Lung (tissue), 9 donors: ENCODE measurements at regions not wholly inside any gene's neighbourhood (a gene's known extent, or its start where the extent isn't known, plus 50 kb on each side); places are given as distances from the start of the nearest gene placed in this dataset.
"Not testable (repeated sequence)": the region's sequence is repeated elsewhere in the genome, so short reads cannot be mapped to it uniquely, and the experiment has no call there.

Experiments used
- ATAC-seq: fragments of 200-7000 bp; cut with Tn5 transposase; one replicate; pipeline ENCODE4 v1.9.1; 2020; ENCODE audit warnings: moderate number of reproducible peaks; ENCODE audit not compliant: insufficient read depth, low FRiP score
- DNase-seq, 3 donors: peaks; one replicate each; pipeline ENCODE4 v3.0.0-alpha.2; 2013 to 2017
- H3K27ac ChIP-seq, 2 donors: one replicate each; pipeline ENCODE4 v1.5.1; 2013; ENCODE audit warnings: mild to moderate bottlenecking in 2 of 2, moderate library complexity in 2 of 2, control low read depth in 1 of 2, inconsistent platforms in 1 of 2, low read depth in 1 of 2, low read length in 1 of 2
- H3K27me3 ChIP-seq, 3 donors: one replicate each; pipeline ENCODE4 v1.5.1; 2013; ENCODE audit warnings: low read length in 2 of 3; ENCODE audit not compliant: control insufficient read depth in 3 of 3, insufficient read depth in 3 of 3
- H3K36me3 ChIP-seq, 4 donors: one replicate each; pipeline ENCODE4 v1.5.1; 2013; ENCODE audit warnings: low read length in 4 of 4, mild to moderate bottlenecking in 1 of 4, moderate library complexity in 1 of 4; ENCODE audit not compliant: control insufficient read depth in 4 of 4, insufficient read depth in 4 of 4
- H3K4me1 ChIP-seq, 5 donors: one replicate each; pipeline ENCODE4 v1.5.1; 2013; ENCODE audit warnings: low read length in 5 of 5, mild to moderate bottlenecking in 2 of 5, moderate library complexity in 1 of 5; ENCODE audit not compliant: control insufficient read depth in 5 of 5, insufficient read depth in 5 of 5
- H3K4me3 ChIP-seq: one replicate; pipeline ENCODE4 v1.5.1; 2013; ENCODE audit warnings: mild to moderate bottlenecking, control low read depth, moderate library complexity
- H3K9ac ChIP-seq, 2 donors: one replicate each; pipeline ENCODE4 v1.5.1; 2013; ENCODE audit warnings: low read length in 2 of 2, control low read depth in 1 of 2; ENCODE audit not compliant: insufficient read depth in 1 of 2
- H3K9me3 ChIP-seq, 4 donors: one replicate each; pipeline ENCODE4 v1.5.1; 2013; ENCODE audit warnings: low read length in 3 of 4, mild to moderate bottlenecking in 1 of 4, moderate library complexity in 1 of 4; ENCODE audit not compliant: control insufficient read depth in 4 of 4, insufficient read depth in 3 of 4
- WGBS, 2 donors: extraction: QIAGEN DNeasy Blood & Tissue Kit; methylation state at CpG; one replicate each; pipeline ENCODE4 v1.1.7; 2013; 5-methylcytosine and 5-hydroxymethylcytosine counted together
- donor health status: Bipolar disorder and iron deficiency.
- donor health status: healthy.
- donor health status: DM: yes; HTN: yes; CAD: no.

DNA sequence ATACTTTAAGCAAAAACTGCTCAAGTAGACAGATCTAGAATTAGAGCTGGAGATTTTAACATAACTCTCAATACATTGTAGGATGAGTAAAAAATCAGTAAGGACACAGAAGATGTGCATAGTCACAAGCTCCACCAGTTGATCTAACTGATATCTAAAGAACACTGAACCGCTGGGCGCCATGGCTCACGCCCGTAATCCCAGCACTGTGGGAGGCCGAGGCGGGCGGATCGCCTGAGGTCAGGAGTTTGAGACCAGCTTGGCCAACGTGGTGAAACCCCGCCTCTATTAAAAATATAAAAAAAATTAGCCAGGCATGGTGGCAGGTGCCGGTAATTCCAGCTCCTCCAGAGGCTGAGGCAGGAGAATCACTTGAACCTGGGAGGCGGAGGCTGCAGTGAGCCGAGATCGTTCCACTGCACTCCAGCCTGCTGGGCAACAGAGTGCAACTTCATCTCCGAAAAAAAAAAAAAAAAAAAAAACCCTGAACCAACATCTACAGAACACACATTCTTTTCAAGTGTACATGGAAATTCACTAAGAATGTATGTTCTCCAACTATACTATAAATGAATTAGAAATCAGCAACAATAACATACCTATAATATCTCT lies 1431.8 kb downstream of the FOXD4L5 start:
- H3K27ac ChIP-seq, ATAC-seq, DNase-seq, H3K9ac ChIP-seq, H3K4me1 ChIP-seq, H3K27me3 ChIP-seq, H3K4me3 ChIP-seq, H3K9me3 ChIP-seq, H3K36me3 ChIP-seq: not testable (repeated sequence)
- WGBS, 2 donors: 84 to 88% methylated on average over 15 of the region's 15 CpGs

DNA sequence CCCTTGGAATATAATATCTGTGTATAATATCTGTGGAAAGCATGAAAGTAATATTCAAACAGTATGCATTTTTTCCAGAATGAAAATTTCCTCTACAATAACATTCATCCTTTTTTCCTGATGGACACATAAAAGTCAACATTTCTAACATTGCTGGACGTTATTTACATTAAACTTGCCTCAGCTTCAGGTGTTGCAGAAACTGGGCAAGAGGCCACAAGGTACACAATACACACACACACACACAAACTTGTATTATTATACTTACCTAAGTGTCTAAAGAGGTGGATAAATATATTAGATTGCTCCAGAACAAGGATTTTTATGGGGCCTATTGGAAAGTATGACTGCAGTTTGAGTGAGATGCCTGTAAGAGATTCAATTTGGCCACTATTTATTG lies 1460.2 kb downstream of the FOXD4L5 start:
- H3K4me1 ChIP-seq, DNase-seq: not testable (repeated sequence)
- 21% methylated on average over 1 of the region's 1 CpG for WGBS, 2 donors

DNA sequence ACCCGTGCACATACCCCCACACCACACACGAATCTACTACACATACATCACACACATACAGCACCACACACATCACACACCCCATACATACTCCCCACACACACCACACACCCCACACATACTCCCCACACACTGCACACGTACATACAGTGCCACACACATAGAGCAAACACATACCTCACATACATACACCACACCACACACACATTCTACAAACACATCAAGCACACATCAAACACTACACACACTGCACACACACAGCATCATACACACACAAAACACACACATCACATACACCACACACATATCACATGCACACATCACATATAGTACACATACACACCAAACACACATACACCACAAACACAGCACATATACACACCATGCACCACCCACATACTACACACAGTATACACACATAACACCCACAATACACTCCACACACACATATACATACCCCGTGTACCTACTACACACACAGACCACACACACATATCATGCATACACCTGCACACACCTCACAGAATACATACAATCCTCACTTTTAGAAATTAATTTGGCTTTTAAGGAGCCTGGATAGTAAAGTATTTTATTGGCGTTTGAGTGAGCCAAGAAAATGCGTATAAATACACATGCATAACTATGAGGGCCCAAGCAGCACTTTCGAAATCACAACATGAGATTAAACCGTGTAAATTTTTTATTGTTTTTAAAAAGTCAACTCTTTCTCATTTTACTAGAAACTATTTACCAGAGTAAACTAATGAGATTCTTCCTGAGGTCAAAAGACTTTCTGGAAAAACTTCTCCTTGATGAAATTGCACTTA lies 1461.4 kb downstream of the FOXD4L5 start:
- H3K9ac ChIP-seq, H3K4me3 ChIP-seq, H3K27me3 ChIP-seq, H3K9me3 ChIP-seq, H3K27ac ChIP-seq, DNase-seq, H3K4me1 ChIP-seq, H3K36me3 ChIP-seq: not testable (repeated sequence)
- WGBS, 2 donors: 64 to 65% methylated on average over 8 of the region's 8 CpGs
- ATAC-seq: peak; percentile 74

More for the DNA sequence above, 1460.2 kb downstream of the FOXD4L5 start:
- H3K4me3 ChIP-seq, H3K27me3 ChIP-seq, H3K9ac ChIP-seq, H3K36me3 ChIP-seq, H3K27ac ChIP-seq, ATAC-seq: not testable (repeated sequence)
- peaks cover 0 to 11% (median 7%) of the 10 kb centered on the region in 4 donors for H3K9me3 ChIP-seq

DNA sequence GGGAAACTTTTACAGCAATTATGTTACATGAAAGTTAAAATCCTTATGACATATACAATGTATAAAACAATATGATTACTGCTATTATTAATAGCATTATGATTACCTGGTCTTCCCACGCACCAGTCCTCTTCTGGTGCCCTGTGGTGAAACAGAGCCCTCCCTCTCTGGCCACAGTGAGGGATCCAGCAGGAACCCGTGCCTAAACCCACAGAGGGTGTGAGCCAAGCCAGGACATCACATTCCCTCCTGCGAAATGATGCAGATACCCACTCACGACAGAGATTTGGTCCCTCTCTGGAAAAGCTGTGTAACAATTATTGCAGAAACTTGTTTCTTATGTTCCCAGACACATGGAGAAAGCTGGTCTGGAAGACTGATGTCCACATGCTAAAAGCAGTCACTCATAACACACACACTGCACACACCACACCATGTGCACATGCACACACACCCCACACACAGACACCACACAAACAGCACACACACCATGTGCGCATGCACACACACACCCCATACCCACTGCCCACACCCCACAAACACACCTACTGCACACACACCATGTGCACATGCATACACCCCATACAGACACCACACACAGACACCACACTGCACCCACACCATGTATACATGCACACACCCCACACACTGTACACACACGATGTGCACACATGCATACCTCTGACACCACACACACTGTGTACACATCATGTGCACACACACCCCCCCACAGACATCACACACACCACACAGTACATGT lies 1462.2 kb downstream of the FOXD4L5 start:
- 59 to 64% methylated on average over 6 of the region's 6 CpGs for WGBS, 2 donors
- H3K9me3 ChIP-seq: peaks cover 0 to 12% (median 7%) of the 10 kb centered on the region in 4 donors
- not testable (repeated sequence) for H3K4me1 ChIP-seq, H3K36me3 ChIP-seq, ATAC-seq, H3K27ac ChIP-seq, H3K27me3 ChIP-seq, DNase-seq, H3K9ac ChIP-seq, H3K4me3 ChIP-seq

DNA sequence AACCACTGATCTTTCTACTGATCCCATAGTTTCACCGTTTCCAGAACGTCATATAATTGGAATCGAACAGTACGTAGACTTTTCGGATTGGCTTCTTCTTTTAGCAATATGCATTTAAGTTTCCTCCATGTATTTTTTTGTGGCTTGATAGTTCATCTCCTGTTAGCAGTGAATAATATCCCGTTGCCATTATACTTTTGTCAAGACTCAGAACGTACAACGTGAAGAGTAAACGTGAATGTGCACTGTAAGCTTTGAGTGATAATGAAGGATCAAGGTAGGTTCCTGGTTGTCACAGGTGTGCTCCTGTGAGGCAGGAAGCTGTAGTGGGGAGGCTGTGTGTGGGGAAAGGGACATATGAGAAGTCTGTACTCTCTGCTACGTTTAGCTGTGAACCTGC lies 1463.7 kb downstream of the FOXD4L5 start:
- not testable (repeated sequence) for DNase-seq, H3K27ac ChIP-seq, H3K4me3 ChIP-seq, ATAC-seq, H3K36me3 ChIP-seq, H3K9ac ChIP-seq, H3K27me3 ChIP-seq
- peaks cover 0 to 11% (median 0%) of the 10 kb centered on the region in 5 donors for H3K4me1 ChIP-seq
- peaks cover 0 to 22% (median 7%) of the 10 kb centered on the region in 4 donors for H3K9me3 ChIP-seq
- WGBS, 2 donors: 68 to 72% methylated on average over 10 of the region's 10 CpGs

DNA sequence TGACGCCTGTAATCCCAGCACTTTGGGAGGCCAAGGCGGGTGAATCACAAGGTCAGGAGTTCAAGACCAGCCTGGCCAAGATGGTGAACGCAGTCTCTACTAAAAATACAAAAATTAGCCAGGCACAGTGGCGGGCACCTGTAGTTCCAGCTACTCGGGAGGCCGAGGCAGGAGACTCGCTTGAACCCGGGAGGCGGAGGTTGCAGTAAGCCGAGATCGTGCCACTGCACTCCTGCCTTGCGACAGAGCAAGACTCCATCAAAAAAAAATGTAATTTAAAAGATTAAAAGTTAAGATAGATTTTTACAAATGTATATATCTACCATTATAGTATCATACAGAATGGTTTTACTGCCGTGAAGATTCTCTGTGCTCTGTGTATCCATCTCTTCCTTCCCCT lies 1464.1 kb downstream of the FOXD4L5 start:
- not testable (repeated sequence) for ATAC-seq, DNase-seq

DNA sequence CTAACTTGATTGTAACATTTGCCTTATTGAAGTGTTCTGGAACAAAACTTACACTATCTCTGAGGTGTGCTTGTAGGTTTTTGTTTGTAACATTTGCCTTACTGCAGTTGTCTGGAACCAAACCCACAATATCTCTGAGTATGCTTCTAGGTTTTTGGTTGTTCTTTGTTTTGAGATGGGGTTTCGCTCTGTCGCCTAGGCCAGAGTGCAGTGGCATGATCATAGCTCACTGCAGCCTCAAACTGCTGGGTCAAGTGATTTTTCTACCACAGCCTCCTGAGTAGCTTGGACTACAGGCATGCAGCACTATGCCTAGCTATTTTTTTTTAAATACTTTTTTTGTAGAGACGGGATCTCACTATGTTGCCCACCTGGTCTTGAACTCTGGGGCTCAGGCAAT lies 1464.6 kb downstream of the FOXD4L5 start:
- not testable (repeated sequence) for H3K36me3 ChIP-seq, H3K27me3 ChIP-seq, H3K4me3 ChIP-seq, H3K9ac ChIP-seq, H3K27ac ChIP-seq, DNase-seq, ATAC-seq
- Histone ChIP-seq H3K4me1 (peaks cover 0 to 11% (median 0%) of the 10 kb centered on the region in 5 donors), H3K9me3 (peaks cover 0 to 31% (median 10%) of the 10 kb centered on the region in 4 donors)
- 85 to 86% methylated on average over 3 of the region's 3 CpGs for WGBS, 2 donors

More for the DNA sequence above, 1464.1 kb downstream of the FOXD4L5 start:
- not testable (repeated sequence) for H3K27me3 ChIP-seq, H3K4me3 ChIP-seq, H3K36me3 ChIP-seq, H3K27ac ChIP-seq, H3K9ac ChIP-seq
- H3K4me1 ChIP-seq: peaks cover 0 to 11% (median 0%) of the 10 kb centered on the region in 5 donors
- WGBS, 2 donors: 79 to 82% methylated on average over 13 of the region's 13 CpGs
- H3K9me3 ChIP-seq: peaks cover 0 to 26% (median 9%) of the 10 kb centered on the region in 4 donors
